ENCODE measurements at regions not wholly inside any gene's neighbourhood (a gene's known extent, or its start where the extent isn't known, plus 50 kb on each side); places are given as distances from the start of the nearest gene placed in this dataset.
"Not testable (repeated sequence)": the region's sequence is repeated elsewhere in the genome, so short reads cannot be mapped to it uniquely, and the experiment has no call there.

GRCh38 chr11:100409267-100409666 is 277.8 kb upstream of the ARHGAP42 start:
- DNase-seq = not testable (repeated sequence)

GRCh38 chr11:100419518-100419917 is 267.6 kb upstream of the ARHGAP42 start:
- peak; percentile 37 to 69 (median 44) for DNase-seq

- DNase-seq = peak in 2 of 3 experiments; percentile 4 to 45
Measured at GRCh38 chr11:100434821-100435641, 252.1 kb upstream of the ARHGAP42 start.

GRCh38 chr11:100438376-100438775 is 248.7 kb upstream of the ARHGAP42 start:
- no peak for DNase-seq

GRCh38 chr11:100441086-100441485 is 246.0 kb upstream of the ARHGAP42 start:
- no peak for DNase-seq

- DNase-seq = no peak
Measured at GRCh38 chr11:100442017-100442416, 245.1 kb upstream of the ARHGAP42 start.

GRCh38 chr11:100445231-100445735 is 241.8 kb upstream of the ARHGAP42 start:
- DNase-seq = peak; percentile 55 to 93 (median 70)

GRCh38 chr11:100451801-100452460 is 235.2 kb upstream of the ARHGAP42 start:
- not testable (repeated sequence) for DNase-seq

- DNase-seq = no peak
Measured at GRCh38 chr11:100459811-100460210, 227.3 kb upstream of the ARHGAP42 start.

- DNase-seq = no peak
Measured at GRCh38 chr11:100460426-100460825, 226.7 kb upstream of the ARHGAP42 start.

GRCh38 chr11:100467821-100468508 is 219.1 kb upstream of the ARHGAP42 start:
- DNase-seq = no peak

- no peak for DNase-seq
Measured at GRCh38 chr11:100469835-100470234, 217.3 kb upstream of the ARHGAP42 start.

- no peak for DNase-seq
Measured at GRCh38 chr11:100472727-100473389, 214.2 kb upstream of the ARHGAP42 start.

GRCh38 chr11:100473390-100473740 is 213.7 kb upstream of the ARHGAP42 start:
- no peak for DNase-seq

GRCh38 chr11:100484948-100485347 is 202.1 kb upstream of the ARHGAP42 start:
- DNase-seq = no peak

- no peak for DNase-seq
Measured at GRCh38 chr11:100498780-100499179, 188.3 kb upstream of the ARHGAP42 start.

- DNase-seq = no peak
Measured at GRCh38 chr11:100501450-100501849, 185.6 kb upstream of the ARHGAP42 start.

GRCh38 chr11:100512475-100512874 is 174.6 kb upstream of the ARHGAP42 start:
- peak in 2 of 3 experiments; percentile 58 to 92 for DNase-seq

- no peak for DNase-seq
Measured at GRCh38 chr11:100515087-100515486, 172.0 kb upstream of the ARHGAP42 start.

GRCh38 chr11:100525197-100525596 is 161.9 kb upstream of the ARHGAP42 start:
- DNase-seq = no peak

GRCh38 chr11:100525635-100526034 is 161.5 kb upstream of the ARHGAP42 start:
- DNase-seq = no peak

- DNase-seq = no peak
Measured at GRCh38 chr11:100528872-100529416, 158.1 kb upstream of the ARHGAP42 start.

- not testable (repeated sequence) for DNase-seq
Measured at GRCh38 chr11:100531290-100531689, 155.8 kb upstream of the ARHGAP42 start.
